ENCODE measurements at regions not wholly inside any gene's neighbourhood (a gene's known extent, or its start where the extent isn't known, plus 50 kb on each side); places are given as distances from the start of the nearest gene placed in this dataset.
"Not testable (repeated sequence)": the region's sequence is repeated elsewhere in the genome, so short reads cannot be mapped to it uniquely, and the experiment has no call there.

DNA sequence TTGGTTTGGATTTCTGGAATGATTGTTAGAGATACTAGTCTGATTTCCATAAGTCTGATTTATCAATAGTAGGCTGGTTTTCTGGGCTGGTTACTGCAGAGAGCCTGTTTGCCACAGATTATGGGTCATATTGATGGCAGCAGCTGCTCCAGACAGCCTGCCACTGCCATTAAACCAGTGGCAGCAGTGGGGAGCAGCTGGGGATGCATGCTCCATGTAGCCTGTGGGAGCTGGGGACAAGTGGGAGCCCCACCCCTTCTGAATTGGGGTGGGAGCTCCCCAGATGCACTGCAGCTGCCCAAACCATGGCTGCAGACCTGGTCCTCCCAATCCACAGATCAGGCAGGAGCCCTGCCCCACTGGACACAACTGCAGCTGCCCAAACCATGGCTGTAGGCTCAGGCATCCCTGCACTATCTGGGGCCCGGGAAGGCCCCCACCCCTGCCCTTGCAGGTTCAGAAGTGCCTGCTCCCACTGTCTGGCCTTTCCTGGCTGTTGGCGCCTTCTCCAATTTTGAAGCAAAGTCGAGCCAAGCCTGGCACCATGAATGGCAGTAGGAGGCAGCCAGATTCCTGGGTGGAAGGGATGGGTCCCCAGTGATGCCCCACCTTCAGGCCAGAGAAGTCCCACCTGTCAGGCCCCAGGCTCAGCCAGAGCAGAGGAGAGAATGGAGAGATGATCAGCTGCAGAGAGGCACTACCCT lies 402.9 kb upstream of the TYRP1 start:
- in situ Hi-C loops (cut with HindIII; ENCODE audit: low sequenced_read_pairs): no loop called here
- no peak for DNase-seq (ENCODE audit: low read depth, low spot score)
- TF ChIP-seq, protein P1, sequence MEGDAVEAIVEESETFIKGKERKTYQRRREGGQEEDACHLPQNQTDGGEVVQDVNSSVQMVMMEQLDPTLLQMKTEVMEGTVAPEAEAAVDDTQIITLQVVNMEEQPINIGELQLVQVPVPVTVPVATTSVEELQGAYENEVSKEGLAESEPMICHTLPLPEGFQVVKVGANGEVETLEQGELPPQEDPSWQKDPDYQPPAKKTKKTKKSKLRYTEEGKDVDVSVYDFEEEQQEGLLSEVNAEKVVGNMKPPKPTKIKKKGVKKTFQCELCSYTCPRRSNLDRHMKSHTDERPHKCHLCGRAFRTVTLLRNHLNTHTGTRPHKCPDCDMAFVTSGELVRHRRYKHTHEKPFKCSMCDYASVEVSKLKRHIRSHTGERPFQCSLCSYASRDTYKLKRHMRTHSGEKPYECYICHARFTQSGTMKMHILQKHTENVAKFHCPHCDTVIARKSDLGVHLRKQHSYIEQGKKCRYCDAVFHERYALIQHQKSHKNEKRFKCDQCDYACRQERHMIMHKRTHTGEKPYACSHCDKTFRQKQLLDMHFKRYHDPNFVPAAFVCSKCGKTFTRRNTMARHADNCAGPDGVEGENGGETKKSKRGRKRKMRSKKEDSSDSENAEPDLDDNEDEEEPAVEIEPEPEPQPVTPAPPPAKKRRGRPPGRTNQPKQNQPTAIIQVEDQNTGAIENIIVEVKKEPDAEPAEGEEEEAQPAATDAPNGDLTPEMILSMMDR (IDR thresholded peaks at IDR 0.05; ENCODE audit: low read depth, low read length): no peak
- H3K4me3 ChIP-seq (ENCODE audit: low read depth, low read length): no peak overlapping the region

DNA sequence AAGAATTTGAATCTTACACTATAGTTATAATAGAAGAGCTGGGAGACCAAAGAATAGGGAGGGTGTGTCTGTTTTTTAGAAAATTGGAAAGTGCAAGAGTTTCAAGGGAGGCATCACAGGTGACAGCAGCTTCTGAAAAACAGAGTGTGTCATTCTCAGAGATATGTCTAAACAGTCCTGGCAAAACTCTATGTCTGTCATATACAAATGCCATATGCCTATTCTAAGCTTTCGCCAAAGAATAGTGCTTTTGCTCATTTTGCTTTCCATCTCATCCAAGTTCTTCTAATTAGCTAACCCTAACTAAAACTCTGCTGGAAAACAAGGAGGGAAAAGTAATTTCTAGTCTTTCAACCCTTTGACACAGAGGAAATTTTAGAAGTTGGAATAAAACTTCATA lies 388.0 kb upstream of the TYRP1 start:
- TF ChIP-seq, protein P1 (IDR thresholded peaks at IDR 0.05; ENCODE audit: low read depth, low read length): no peak
- DNase-seq (ENCODE audit: low read depth, low spot score): no peak
- in situ Hi-C loops (cut with HindIII; ENCODE audit: low sequenced_read_pairs): no loop called here
- no peak overlapping the region for H3K4me3 ChIP-seq (ENCODE audit: low read depth, low read length)

DNA sequence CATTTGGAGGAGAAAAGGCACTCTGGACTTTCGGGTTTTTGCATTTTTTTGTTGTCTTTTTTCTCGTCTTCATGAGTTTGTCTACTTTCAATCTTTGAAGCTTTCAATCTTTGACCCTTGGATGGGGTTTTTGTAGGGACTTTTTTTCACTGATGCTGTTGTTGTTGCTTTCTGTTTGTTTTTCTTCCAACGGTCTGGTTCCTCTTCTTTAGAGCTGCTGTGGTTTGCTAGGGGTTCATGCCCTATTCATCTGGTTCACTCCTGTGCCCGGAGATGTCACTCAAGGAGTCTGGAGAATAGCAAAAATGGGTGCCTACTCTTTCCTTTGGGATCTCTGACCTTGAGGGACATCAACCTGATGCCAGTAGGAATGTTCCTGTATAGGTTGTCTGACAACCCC lies 378.6 kb upstream of the TYRP1 start:
- in situ Hi-C loops (cut with HindIII; ENCODE audit: low sequenced_read_pairs): no loop called here
- DNase-seq (ENCODE audit: low read depth, low spot score): no peak
- no peak overlapping the region for H3K4me3 ChIP-seq (ENCODE audit: low read depth, low read length)
- TF ChIP-seq, protein P1 (IDR thresholded peaks at IDR 0.05; ENCODE audit: low read depth, low read length): no peak

DNA sequence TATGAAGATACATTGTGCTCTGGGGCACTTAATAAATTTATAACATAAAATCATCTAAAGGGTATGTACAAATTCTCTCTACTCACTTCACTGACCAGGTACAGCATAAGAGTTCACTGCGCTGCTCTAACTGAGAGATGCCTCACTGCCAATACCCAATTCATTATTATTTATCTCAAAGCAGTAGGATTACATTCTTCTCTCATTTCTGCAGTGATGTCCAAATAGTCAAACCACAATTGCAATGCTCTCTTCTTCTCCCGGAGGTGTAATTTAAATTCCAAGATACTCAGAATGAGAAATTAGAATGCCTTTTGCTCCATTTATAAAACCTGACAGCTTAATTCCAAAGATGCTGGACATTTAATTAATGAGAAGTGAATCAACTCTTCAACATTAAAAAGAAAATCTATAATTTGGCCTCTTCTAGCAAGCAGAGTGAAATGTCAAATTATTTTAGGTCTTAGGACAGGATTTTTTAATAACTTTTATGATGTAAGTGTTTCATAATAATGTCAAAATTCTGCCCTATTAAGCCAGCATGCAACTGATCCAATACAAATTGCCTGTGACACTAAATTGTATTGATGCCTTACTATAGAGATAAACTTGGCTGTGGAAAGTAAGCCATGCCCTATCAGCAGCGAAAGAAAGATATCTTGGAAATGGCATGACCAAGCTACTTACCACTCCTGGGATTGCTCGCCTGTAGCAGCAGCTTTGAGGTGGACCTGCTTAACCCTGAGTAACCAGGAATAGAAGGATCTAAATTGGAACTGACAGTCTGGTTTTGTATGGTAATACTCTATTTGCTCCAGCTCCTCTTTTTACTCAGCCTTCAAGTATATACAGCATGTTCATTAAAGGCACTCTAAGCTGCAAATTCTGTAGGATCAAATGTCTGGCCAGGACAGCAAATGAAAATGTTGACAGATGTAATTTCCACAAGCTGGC lies 374.2 kb upstream of the TYRP1 start:
- H3K4me3 ChIP-seq (ENCODE audit: low read depth, low read length): no peak overlapping the region
- TF ChIP-seq, protein P1 (IDR thresholded peaks at IDR 0.05; ENCODE audit: low read depth, low read length): no peak
- no peak for DNase-seq (ENCODE audit: low read depth, low spot score)
- in situ Hi-C loops (cut with HindIII; ENCODE audit: low sequenced_read_pairs): no loop called here

DNA sequence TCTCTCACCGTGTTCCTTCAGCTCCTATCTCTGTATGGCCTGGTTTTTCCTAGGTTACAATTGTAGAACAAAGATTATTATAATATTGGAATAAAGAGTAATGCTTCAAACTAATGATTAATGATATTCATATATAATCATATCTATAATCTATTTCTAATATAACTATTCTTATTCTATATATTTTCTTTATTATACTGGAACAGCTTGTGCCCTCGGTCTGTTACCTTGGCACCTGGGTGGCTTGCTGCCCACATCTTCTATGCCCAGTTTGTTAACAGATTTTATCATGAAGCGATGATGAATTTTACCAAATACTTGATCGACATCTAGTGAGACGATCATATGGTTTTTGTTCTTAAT lies 363.6 kb upstream of the TYRP1 start:
- DNase-seq (ENCODE audit: low read depth, low spot score): no peak
- TF ChIP-seq, protein P1 (IDR thresholded peaks at IDR 0.05; ENCODE audit: low read depth, low read length): no peak
- in situ Hi-C loops (cut with HindIII; ENCODE audit: low sequenced_read_pairs): no loop called here
- no peak overlapping the region for H3K4me3 ChIP-seq (ENCODE audit: low read depth, low read length)

DNA sequence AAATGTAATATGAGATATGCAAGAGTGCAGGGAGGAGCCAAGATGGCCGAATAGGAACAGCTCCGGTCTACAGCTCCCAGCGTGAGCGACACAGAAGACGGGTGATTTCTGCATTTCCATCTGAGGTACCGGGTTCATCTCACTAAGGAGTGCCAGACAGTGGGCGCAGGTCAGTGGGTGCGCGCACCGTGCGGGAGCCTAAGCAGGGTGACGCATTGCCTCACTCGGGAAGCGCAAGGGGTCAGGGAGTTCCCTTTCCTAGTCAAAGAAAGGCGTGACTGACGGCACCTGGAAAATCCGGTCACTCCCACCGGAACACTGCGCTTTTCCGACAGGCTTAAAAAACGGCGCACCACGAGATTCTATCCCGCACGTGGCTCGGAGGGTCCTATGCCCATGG lies 359.2 kb upstream of the TYRP1 start:
- H3K4me3 ChIP-seq (ENCODE audit: low read depth, low read length); in situ Hi-C loops (cut with HindIII; ENCODE audit: low sequenced_read_pairs); DNase-seq (ENCODE audit: low read depth, low spot score): not testable (repeated sequence)

DNA sequence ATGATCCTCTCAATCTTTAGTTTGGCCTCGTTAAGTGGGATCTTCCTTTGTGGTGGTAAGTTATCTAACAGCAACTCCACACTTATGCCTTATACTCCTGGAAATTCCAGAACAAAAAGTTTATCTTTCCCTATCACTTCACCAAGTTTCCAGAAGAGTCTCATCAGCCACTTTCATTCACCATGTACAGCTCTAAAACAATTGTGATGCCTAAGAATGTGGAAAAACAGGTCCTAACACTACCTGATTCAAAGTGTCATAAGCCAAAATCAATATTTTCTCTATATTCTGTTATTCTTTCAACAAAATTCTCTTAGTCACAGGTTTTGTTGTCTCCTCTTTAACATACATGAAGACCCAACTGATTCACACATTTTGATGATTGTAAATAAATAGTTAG lies 342.4 kb upstream of the TYRP1 start:
- no peak overlapping the region for H3K4me3 ChIP-seq (ENCODE audit: low read depth, low read length)
- DNase-seq (ENCODE audit: low read depth, low spot score): no peak
- TF ChIP-seq, protein P1 (IDR thresholded peaks at IDR 0.05; ENCODE audit: low read depth, low read length): no peak
- in situ Hi-C loops (cut with HindIII; ENCODE audit: low sequenced_read_pairs): no loop called here

Measured in astrocyte of the spinal cord (primary cell).